K562 (cell line): ENCODE measurements at regions not wholly inside any gene's neighbourhood (a gene's known extent, or its start where the extent isn't known, plus 50 kb on each side); places are given as distances from the start of the nearest gene placed in this dataset.

Source experiments
- EZH2 ChIP-seq: IDR thresholded peaks from 2 replicates; pipeline ENCODE4 v1.6.1; 2012; ENCODE audit warnings: low read depth, mild to moderate bottlenecking, inconsistent platforms, low read length, borderline replicate concordance
- MYBL2 ChIP-seq, 2 experiments: fragments of 450-650 bp in 1 of 2; sonication (generic) in 1 of 2; formaldehyde crosslinking in 1 of 2; IDR thresholded peaks; 2 replicates each; pipeline versions ENCODE4 v1.6.1 to v1.8.1; 2017 to 2022; ENCODE audit warnings: borderline replicate concordance in 1 of 2, inconsistent platforms in 1 of 2, low read depth in 1 of 2, mild to moderate bottlenecking in 1 of 2, missing genetic modification reagents in 1 of 2, moderate library complexity in 1 of 2
- NCOA1 ChIP-seq: fragments of 450-650 bp; IDR thresholded peaks from 2 replicates; pipeline ENCODE4 v1.6.1; 2016; ENCODE audit warnings: low read depth
- ZBTB8A ChIP-seq: fragments of 450-650 bp; IDR thresholded peaks from 2 replicates; pipeline ENCODE4 v1.6.1; 2018; ENCODE audit warnings: mild to moderate bottlenecking, moderate library complexity; ENCODE audit not compliant: partially characterized antibody
- ZFX ChIP-seq: sonication (generic); formaldehyde crosslinking; IDR thresholded peaks from 2 replicates; pipeline ENCODE4 v1.8.0; 2022; ENCODE audit warnings: mild to moderate bottlenecking, missing genetic modification reagents, moderate library complexity
- ZNF175 ChIP-seq: fragments of 200-800 bp; sonication (Bioruptor generic); IDR thresholded peaks from 2 replicates; pipeline ENCODE4 v1.6.1; 2016; ENCODE audit warnings: low read depth, mild to moderate bottlenecking, missing genetic modification characterization, missing compliant biosample characterization
- TF ChIP-seq, protein P1 (sequence below): sonication (generic); formaldehyde crosslinking; IDR thresholded peaks from 2 replicates; pipeline ENCODE4 v1.8.1; 2023; ENCODE audit warnings: mild to moderate bottlenecking, missing genetic modification reagents, moderate library complexity
- TF ChIP-seq, protein P2 (sequence below), 3 experiments: IDR thresholded peaks in 2 of 3; conservative IDR thresholded peaks in 1 of 3; 2 replicates each; pipeline ENCODE4 v1.5.1; 2011 to 2012; ENCODE audit warnings: low read length in 3 of 3, mild to moderate bottlenecking in 3 of 3, control low read depth in 2 of 3, improper control_type of control experiment in 1 of 3, inconsistent platforms in 1 of 3, low read depth in 1 of 3, mixed read lengths in 1 of 3, moderate library complexity in 1 of 3; ENCODE audit not compliant: insufficient read depth in 2 of 3
- TF ChIP-seq, protein P3 (sequence below): IDR thresholded peaks from 2 replicates; pipeline ENCODE4 v1.6.1; 2012; ENCODE audit warnings: low read depth, low read length, improper control_type of control experiment, borderline replicate concordance

DNA sequence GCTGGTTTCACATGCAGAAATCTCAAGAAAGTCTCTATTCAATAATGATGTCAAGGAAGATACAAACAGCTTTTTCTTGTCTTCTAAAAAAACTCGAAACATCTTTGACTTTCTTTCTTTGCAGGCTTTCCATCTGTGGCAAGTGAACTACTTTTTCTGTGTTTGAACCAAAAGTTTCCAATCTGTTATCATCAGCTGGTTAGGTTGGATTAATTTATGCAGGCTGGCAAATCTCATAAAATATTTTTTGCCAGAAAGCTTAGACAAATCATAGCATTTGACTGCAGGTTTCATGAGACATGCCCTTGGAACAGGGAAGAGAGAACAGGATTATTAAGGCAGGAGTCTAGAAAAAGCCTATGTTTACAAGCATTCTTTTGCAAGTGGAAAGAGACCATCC lies 86.1 kb upstream of the ARHGAP42 start:
- TF ChIP-seq ZFX (CRISPR knock-in tag) (no peak), ZBTB8A (no peak), MYBL2 (IDR thresholded peaks at IDR 0.05; ENCODE audit: low read depth) (no peak), MYBL2 (CRISPR knock-in tag; IDR thresholded peaks at IDR 0.05; ENCODE audit: borderline replicate concordance) (no peak), NCOA1 (no peak), EZH2 (no peak), ZNF175 (CRISPR knock-in tag) (no peak)
- TF ChIP-seq, protein P1, sequence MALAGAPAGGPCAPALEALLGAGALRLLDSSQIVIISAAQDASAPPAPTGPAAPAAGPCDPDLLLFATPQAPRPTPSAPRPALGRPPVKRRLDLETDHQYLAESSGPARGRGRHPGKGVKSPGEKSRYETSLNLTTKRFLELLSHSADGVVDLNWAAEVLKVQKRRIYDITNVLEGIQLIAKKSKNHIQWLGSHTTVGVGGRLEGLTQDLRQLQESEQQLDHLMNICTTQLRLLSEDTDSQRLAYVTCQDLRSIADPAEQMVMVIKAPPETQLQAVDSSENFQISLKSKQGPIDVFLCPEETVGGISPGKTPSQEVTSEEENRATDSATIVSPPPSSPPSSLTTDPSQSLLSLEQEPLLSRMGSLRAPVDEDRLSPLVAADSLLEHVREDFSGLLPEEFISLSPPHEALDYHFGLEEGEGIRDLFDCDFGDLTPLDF (CRISPR knock-in tag): no peak
- TF ChIP-seq, protein P2, sequence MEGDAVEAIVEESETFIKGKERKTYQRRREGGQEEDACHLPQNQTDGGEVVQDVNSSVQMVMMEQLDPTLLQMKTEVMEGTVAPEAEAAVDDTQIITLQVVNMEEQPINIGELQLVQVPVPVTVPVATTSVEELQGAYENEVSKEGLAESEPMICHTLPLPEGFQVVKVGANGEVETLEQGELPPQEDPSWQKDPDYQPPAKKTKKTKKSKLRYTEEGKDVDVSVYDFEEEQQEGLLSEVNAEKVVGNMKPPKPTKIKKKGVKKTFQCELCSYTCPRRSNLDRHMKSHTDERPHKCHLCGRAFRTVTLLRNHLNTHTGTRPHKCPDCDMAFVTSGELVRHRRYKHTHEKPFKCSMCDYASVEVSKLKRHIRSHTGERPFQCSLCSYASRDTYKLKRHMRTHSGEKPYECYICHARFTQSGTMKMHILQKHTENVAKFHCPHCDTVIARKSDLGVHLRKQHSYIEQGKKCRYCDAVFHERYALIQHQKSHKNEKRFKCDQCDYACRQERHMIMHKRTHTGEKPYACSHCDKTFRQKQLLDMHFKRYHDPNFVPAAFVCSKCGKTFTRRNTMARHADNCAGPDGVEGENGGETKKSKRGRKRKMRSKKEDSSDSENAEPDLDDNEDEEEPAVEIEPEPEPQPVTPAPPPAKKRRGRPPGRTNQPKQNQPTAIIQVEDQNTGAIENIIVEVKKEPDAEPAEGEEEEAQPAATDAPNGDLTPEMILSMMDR (IDR thresholded peaks at IDR 0.05 in 2 of 3, conservative IDR thresholded peaks at IDR 0.05 in 1 of 3; ENCODE audit: insufficient read depth in 2 of 3, low read depth in 1 of 3, low read length in 3 of 3): no peak
- TF ChIP-seq, protein P3, sequence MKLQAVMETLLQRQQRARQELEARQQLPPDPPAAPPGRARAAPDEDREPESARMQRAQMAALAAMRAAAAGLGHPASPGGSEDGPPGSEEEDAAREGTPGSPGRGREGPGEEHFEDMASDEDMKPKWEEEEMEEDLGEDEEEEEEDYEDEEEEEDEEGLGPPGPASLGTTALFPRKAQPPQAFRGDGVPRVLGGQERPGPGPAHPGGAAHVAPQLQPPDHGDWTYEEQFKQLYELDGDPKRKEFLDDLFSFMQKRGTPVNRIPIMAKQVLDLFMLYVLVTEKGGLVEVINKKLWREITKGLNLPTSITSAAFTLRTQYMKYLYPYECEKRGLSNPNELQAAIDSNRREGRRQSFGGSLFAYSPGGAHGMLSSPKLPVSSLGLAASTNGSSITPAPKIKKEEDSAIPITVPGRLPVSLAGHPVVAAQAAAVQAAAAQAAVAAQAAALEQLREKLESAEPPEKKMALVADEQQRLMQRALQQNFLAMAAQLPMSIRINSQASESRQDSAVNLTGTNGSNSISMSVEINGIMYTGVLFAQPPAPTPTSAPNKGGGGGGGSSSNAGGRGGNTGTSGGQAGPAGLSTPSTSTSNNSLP: no peak
